ENCODE measurements at regions not wholly inside any gene's neighbourhood (a gene's known extent, or its start where the extent isn't known, plus 50 kb on each side); places are given as distances from the start of the nearest gene placed in this dataset.

DNA sequence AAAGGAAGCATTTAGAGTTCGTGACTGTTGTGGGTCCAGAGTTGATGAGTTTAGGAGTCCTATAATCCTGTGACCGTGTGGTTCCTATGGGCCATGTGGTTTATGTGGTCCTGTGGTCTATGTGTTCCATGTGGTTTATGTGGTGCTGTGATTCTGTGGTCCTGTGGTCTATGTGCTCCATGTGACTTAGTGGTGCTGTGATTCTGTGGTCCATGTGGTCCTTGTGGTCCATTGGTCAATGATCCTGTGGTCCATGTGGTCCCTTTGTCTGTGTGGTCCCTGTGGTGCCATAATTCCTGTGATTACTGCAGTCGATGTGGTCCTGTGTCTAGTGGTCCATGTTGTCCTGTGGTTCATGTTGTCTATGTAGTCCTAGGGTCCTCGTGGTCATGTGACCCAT lies 167.3 kb downstream of the TMEM18 start:
- Histone ChIP-seq H2AFZ (ENCODE audit: low read depth, low read length, poor library complexity, severe bottlenecking) (no peak overlapping the region), H3K4me1 (ENCODE audit: control insufficient read depth in 1 of 2, insufficient read depth in 2 of 2, low read length in 2 of 2) (no peaks in the 10 kb centered on the region), H3K79me2 (ENCODE audit: insufficient read depth, low read length) (no peaks in the 10 kb centered on the region), H3K27me3 (ENCODE audit: insufficient read depth, low read length) (peaks cover 3% of the 10 kb centered on the region; the same call in 1 of the 2 replicates), H3K9me3 (ENCODE audit: control insufficient read depth in 1 of 2, insufficient read depth in 1 of 2, low read depth in 1 of 2, low read length in 2 of 2) (no peaks in the 10 kb centered on the region), H3K4me2 (ENCODE audit: low read length) (no peak overlapping the region), H3K4me3 (replicated peaks in 1 of 2; ENCODE audit: low read depth in 1 of 2, low read length in 2 of 2) (no peak overlapping the region), H3K9me2 (ENCODE audit: insufficient read depth) (no peaks in the 10 kb centered on the region), H3K36me3 (ENCODE audit: control insufficient read depth in 1 of 2, insufficient read depth in 2 of 2, low read length in 2 of 2) (no peaks in the 10 kb centered on the region), H3K27ac (ENCODE audit: low read depth, low read length) (no peak overlapping the region), H4K20me1 (ENCODE audit: insufficient read depth) (no peaks in the 10 kb centered on the region), H3K9ac (ENCODE audit: low read length) (no peak overlapping the region)
- TF ChIP-seq, protein P1, sequence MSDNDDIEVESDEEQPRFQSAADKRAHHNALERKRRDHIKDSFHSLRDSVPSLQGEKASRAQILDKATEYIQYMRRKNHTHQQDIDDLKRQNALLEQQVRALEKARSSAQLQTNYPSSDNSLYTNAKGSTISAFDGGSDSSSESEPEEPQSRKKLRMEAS (IDR thresholded peaks at IDR 0.05): no peak
- TF ChIP-seq, protein P2, sequence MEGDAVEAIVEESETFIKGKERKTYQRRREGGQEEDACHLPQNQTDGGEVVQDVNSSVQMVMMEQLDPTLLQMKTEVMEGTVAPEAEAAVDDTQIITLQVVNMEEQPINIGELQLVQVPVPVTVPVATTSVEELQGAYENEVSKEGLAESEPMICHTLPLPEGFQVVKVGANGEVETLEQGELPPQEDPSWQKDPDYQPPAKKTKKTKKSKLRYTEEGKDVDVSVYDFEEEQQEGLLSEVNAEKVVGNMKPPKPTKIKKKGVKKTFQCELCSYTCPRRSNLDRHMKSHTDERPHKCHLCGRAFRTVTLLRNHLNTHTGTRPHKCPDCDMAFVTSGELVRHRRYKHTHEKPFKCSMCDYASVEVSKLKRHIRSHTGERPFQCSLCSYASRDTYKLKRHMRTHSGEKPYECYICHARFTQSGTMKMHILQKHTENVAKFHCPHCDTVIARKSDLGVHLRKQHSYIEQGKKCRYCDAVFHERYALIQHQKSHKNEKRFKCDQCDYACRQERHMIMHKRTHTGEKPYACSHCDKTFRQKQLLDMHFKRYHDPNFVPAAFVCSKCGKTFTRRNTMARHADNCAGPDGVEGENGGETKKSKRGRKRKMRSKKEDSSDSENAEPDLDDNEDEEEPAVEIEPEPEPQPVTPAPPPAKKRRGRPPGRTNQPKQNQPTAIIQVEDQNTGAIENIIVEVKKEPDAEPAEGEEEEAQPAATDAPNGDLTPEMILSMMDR (IDR thresholded peaks at IDR 0.05 in 2 of 3, conservative IDR thresholded peaks at IDR 0.05 in 1 of 3; ENCODE audit: borderline replicate concordance in 1 of 3, insufficient read depth in 1 of 3, low read depth in 2 of 3, low read length in 2 of 3): no peak
- TF ChIP-seq SRF (IDR thresholded peaks at IDR 0.05; ENCODE audit: low read depth) (no peak), SIN3A (IDR thresholded peaks at IDR 0.05; ENCODE audit: low read depth) (no peak), TCF7L2 (IDR thresholded peaks at IDR 0.05; ENCODE audit: borderline replicate concordance, extremely low read depth, insufficient read depth, insufficient read length) (no peak), EZH2 (IDR thresholded peaks at IDR 0.05) (no peak), JUND (IDR thresholded peaks at IDR 0.05) (no peak), POLR2A (IDR thresholded peaks at IDR 0.05; ENCODE audit: borderline replicate concordance, extremely low read depth, insufficient read depth, insufficient read length) (no peak), FOSL1 (IDR thresholded peaks at IDR 0.05; ENCODE audit: low read depth) (no peak), ZFX (IDR thresholded peaks at IDR 0.05) (no peak), SP1 (IDR thresholded peaks at IDR 0.05; ENCODE audit: low read depth) (no peak), ZNF274 (IDR thresholded peaks at IDR 0.05; ENCODE audit: low read depth, low read length) (no peak)
- TF ChIP-seq, protein P3, sequence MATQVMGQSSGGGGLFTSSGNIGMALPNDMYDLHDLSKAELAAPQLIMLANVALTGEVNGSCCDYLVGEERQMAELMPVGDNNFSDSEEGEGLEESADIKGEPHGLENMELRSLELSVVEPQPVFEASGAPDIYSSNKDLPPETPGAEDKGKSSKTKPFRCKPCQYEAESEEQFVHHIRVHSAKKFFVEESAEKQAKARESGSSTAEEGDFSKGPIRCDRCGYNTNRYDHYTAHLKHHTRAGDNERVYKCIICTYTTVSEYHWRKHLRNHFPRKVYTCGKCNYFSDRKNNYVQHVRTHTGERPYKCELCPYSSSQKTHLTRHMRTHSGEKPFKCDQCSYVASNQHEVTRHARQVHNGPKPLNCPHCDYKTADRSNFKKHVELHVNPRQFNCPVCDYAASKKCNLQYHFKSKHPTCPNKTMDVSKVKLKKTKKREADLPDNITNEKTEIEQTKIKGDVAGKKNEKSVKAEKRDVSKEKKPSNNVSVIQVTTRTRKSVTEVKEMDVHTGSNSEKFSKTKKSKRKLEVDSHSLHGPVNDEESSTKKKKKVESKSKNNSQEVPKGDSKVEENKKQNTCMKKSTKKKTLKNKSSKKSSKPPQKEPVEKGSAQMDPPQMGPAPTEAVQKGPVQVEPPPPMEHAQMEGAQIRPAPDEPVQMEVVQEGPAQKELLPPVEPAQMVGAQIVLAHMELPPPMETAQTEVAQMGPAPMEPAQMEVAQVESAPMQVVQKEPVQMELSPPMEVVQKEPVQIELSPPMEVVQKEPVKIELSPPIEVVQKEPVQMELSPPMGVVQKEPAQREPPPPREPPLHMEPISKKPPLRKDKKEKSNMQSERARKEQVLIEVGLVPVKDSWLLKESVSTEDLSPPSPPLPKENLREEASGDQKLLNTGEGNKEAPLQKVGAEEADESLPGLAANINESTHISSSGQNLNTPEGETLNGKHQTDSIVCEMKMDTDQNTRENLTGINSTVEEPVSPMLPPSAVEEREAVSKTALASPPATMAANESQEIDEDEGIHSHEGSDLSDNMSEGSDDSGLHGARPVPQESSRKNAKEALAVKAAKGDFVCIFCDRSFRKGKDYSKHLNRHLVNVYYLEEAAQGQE (IDR thresholded peaks at IDR 0.05; ENCODE audit: low read depth): no peak
- ATAC-seq (no peak), DNase-seq (ENCODE audit: low read depth, low spot score) (no peak)
- intact Hi-C loops (cut with micrococcal nuclease): no loop called here
- ChIA-PET POLR2A (no interaction called here), RAD21 (ENCODE audit: low non-redundant PET in 1 of 2, low total read pairs in 2 of 2, uncharacterized antibody in 2 of 2, unreplicated experiment in 2 of 2) (no interaction called here), CTCF (no interaction called here)
- no TSS peak for BruUV-seq (replicated peaks)

Measured in HCT116 (cell line).